ENCODE measurements at regions not wholly inside any gene's neighbourhood (a gene's known extent, or its start where the extent isn't known, plus 50 kb on each side); places are given as distances from the start of the nearest gene placed in this dataset.

DNA sequence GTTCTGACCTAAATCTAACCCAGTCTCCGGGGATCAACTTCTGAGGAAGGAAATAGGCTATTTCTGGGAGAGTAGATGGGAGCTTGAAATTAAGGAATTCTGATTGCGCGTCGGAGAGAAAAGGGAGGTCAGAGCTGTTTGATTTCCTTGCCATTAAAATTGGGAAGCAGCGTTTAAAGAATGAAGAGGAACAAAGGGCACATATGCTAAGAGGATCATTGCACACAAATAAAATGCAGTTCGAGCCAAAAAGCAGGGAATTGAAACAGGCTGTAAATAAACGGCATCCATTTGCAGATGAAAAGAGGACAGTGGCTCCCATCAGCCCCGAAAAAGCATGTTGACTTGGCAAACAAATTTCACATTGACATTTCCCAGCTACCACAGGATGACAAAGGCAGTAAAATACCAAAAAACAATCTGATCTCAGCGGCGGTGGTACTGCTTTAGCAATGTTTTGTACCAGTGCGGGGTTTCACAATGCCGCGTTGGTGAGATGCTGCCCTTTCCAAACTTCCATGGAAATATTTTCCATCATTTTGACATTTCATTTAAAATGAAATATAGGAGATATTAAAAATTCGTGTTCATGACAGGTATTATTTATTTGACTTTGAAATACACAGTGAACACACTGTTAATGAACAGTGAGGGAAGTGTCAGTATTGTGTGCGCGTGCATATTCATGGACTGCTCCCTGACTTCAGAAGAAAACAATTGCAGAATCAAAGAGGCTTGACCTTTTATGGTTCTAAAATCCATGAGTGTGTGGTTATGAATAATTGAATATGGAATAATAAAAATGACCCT is 108.8 kb downstream of the SQOR start:
- no peak for DNase-seq (ENCODE audit: extremely low read depth, low read depth)
- TF ChIP-seq, protein P1, sequence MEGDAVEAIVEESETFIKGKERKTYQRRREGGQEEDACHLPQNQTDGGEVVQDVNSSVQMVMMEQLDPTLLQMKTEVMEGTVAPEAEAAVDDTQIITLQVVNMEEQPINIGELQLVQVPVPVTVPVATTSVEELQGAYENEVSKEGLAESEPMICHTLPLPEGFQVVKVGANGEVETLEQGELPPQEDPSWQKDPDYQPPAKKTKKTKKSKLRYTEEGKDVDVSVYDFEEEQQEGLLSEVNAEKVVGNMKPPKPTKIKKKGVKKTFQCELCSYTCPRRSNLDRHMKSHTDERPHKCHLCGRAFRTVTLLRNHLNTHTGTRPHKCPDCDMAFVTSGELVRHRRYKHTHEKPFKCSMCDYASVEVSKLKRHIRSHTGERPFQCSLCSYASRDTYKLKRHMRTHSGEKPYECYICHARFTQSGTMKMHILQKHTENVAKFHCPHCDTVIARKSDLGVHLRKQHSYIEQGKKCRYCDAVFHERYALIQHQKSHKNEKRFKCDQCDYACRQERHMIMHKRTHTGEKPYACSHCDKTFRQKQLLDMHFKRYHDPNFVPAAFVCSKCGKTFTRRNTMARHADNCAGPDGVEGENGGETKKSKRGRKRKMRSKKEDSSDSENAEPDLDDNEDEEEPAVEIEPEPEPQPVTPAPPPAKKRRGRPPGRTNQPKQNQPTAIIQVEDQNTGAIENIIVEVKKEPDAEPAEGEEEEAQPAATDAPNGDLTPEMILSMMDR (IDR thresholded peaks at IDR 0.05; ENCODE audit: low read depth, low read length), result no peak

DNA sequence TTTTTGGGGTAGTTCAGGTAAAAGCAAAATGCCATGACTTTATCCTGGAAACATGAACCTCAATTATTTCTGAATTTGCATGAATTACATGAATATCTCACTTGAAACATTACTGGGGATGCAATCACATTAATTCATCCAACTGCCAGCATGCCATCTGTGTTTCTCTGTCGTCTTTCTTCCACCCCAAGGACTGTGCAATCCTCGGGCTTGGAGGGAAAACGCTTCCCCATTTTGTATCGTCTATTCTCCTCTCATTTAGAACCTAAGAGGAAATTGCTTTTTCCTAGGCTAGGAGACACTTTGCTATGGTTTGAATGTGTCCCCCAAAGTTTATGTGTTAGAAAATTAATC is 109.4 kb downstream of the SQOR start:
- DNase-seq (ENCODE audit: extremely low read depth, low read depth), result no peak
- TF ChIP-seq, protein P1 (IDR thresholded peaks at IDR 0.05; ENCODE audit: low read depth, low read length), result no peak

DNA sequence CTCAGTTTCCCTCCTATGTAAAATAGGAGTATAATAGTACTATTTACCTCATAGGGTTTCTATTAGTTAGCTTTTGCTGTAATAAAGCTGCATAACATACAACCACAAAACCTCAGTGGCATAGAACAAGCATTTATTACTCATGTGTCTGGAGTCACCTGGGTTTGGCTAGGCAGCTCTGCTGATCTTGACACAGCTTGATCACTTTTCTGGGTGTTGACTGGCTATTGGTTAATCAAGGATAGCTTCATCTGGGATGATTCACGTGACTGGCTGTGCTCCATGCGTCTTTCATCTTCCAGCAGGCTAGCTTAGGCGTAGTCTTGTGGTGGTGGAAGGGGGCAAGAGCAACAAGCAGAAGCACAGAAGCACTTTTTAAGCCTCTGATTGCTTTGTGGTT is 112.6 kb downstream of the SQOR start:
- TF ChIP-seq, protein P1 (IDR thresholded peaks at IDR 0.05; ENCODE audit: low read depth, low read length), result no peak

DNA sequence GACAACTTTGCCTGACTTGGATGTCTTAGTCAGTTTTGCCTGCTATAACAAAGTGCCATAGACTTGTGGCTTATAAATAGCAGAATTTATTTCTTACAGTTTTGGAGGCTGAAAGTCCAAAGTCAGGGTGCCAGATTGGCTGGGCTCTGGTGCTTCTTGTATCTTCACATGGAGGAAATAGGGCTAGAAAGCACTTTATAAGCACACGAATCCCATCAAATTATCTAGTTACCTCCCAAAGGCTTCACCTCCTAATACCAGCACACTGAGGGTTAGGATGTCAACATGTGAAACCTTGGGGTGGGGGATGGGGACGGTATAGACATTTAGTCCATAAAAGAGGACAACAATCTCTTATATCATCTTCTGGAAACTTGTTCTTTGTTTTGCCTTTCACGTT is 116.8 kb downstream of the SQOR start:
- no peak for DNase-seq (ENCODE audit: extremely low read depth, low read depth)
- TF ChIP-seq, protein P1 (IDR thresholded peaks at IDR 0.05; ENCODE audit: low read depth, low read length), result no peak

More for the DNA sequence above, 112.6 kb downstream of the SQOR start:
- no peak for DNase-seq (ENCODE audit: extremely low read depth, low read depth)

DNA sequence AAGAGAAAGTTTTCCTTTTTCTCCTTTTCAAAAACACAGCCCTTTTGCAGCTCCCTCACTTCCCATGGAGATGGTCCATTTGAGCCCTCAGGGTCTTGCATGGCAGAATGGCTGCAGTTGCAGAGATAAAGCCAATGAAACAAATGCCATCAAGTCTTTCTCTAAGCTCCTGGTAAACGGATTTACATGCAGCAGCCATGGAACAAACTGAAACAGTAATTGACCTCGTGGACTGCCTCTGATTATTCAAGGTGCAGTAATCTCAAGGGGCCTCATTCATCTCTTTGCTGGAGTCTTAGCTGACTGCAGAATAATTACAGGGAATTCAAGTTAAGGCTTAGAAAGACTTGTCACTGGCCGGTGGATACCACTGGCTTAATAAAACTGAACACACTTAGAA is 125.1 kb downstream of the SQOR start:
- TF ChIP-seq, protein P1 (IDR thresholded peaks at IDR 0.05; ENCODE audit: low read depth, low read length), result no peak
- DNase-seq (ENCODE audit: extremely low read depth, low read depth), result no peak

DNA sequence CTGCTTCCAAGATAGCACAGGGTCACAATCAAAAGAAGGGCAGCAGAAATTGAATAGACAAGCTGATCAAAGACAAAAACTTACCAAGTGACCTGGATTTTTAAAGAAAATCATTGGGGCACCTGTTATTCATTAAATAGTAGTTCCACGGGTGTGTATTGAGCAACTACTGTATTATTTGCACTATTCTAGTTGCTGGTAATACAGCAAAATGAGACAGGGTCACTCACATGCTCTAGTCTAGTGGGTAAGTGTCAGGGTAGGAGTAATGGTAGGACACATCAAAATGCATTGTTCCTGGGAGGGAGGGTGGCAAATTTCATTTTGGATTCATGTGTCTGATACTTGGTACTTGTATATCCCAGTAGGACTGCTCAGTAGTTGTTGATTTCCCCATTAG is 127.9 kb downstream of the SQOR start:
- no peak for DNase-seq (ENCODE audit: extremely low read depth, low read depth)
- TF ChIP-seq, protein P1 (IDR thresholded peaks at IDR 0.05; ENCODE audit: low read depth, low read length), result no peak

DNA sequence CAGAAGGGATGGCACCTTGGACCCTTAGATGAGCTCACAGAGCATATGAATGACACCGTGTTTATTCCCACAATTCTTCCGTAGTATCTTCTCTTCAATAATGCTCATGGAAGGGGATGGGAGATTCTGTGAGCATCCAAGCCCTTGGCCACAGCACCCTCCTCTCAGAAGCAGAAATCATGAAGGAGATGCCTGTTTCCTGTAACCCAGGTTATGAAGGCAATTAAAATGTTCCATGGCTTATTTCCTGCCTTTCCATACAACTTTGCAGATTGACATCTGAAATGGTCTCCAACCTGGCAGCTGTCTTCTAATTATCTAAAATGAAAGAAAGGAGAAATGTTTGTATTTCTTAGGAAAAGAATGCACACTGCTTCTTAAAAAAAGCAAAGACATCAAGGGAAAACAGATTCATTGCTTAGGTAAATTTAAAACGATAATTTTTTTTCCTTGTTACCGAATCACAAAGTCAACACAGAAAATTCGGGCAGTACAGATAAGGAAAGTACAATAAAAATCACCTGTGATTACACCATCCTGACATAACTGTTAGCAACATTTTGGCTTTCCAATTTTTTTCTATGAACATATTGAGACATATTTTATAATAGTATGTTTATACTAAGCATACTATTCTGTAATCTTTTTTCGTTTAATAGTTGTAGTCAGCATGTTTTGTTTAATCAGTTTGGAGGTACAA is 128.5 kb downstream of the SQOR start:
- no peak for DNase-seq (ENCODE audit: extremely low read depth, low read depth)
- TF ChIP-seq, protein P1 (IDR thresholded peaks at IDR 0.05; ENCODE audit: low read depth, low read length), result no peak

Measured in AG09319 (cell line).